SU-DHL-6 (cell line): ENCODE measurements at regions not wholly inside any gene's neighbourhood (a gene's known extent, or its start where the extent isn't known, plus 50 kb on each side); places are given as distances from the start of the nearest gene placed in this dataset.

Source experiments
- EZH2phosphoT487 ChIP-seq: fragments of 200-600 bp; sonication (generic), shearing (Covaris generic); conservative IDR thresholded peaks from 2 replicates; pipeline ENCODE4 v1.6.1; 2018; ENCODE audit warnings: mild to moderate bottlenecking, antibody characterized with exemption, low read length, moderate library complexity, mixed read lengths
- TF ChIP-seq, protein P1 (sequence below): fragments of 200-600 bp; sonication (generic); IDR thresholded peaks from one replicate; pipeline ENCODE4 v1.5.1; 2017; ENCODE audit warnings: antibody characterized with exemption, mild to moderate bottlenecking, low read length, moderate library complexity; ENCODE audit not compliant: insufficient read depth, poor library complexity, severe bottlenecking

DNA sequence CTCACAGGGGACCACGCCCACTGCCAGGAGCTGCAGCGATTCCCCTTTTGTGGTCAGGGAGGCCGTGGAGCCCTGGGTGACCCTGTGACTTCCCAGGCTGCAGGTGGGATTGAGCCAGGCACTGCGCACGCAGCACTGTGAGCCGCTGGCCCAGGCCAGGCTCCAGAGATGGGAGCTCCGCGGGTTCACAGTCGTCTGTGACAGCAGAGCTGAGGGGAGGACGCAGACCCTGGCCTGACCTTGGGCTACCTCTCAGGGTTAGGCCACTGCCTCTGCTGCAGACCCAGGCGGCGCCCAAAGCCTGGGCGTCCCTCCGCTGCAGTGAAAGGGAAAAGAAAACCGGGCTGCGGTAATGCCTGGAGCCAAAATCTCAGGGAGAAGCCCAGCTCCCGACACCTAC lies 107.5 kb upstream of the GPR26 start:
- TF ChIP-seq EZH2phosphoT487, result no peak
- TF ChIP-seq, protein P1, sequence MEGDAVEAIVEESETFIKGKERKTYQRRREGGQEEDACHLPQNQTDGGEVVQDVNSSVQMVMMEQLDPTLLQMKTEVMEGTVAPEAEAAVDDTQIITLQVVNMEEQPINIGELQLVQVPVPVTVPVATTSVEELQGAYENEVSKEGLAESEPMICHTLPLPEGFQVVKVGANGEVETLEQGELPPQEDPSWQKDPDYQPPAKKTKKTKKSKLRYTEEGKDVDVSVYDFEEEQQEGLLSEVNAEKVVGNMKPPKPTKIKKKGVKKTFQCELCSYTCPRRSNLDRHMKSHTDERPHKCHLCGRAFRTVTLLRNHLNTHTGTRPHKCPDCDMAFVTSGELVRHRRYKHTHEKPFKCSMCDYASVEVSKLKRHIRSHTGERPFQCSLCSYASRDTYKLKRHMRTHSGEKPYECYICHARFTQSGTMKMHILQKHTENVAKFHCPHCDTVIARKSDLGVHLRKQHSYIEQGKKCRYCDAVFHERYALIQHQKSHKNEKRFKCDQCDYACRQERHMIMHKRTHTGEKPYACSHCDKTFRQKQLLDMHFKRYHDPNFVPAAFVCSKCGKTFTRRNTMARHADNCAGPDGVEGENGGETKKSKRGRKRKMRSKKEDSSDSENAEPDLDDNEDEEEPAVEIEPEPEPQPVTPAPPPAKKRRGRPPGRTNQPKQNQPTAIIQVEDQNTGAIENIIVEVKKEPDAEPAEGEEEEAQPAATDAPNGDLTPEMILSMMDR, result no peak
